GM19240 (cell line): ENCODE measurements at regions not wholly inside any gene's neighbourhood (a gene's known extent, or its start where the extent isn't known, plus 50 kb on each side); places are given as distances from the start of the nearest gene placed in this dataset.

ENCODE experiments used
- DNase-seq: peaks from one replicate; pipeline ENCODE4 v3.0.0; 2011; ENCODE audit warnings: low spot score; ENCODE audit not compliant: insufficient read length

GRCh38 chr15:66615846-66616245 is 50.0 kb upstream of the LCTL start:
- DNase-seq, result no peak

DNA sequence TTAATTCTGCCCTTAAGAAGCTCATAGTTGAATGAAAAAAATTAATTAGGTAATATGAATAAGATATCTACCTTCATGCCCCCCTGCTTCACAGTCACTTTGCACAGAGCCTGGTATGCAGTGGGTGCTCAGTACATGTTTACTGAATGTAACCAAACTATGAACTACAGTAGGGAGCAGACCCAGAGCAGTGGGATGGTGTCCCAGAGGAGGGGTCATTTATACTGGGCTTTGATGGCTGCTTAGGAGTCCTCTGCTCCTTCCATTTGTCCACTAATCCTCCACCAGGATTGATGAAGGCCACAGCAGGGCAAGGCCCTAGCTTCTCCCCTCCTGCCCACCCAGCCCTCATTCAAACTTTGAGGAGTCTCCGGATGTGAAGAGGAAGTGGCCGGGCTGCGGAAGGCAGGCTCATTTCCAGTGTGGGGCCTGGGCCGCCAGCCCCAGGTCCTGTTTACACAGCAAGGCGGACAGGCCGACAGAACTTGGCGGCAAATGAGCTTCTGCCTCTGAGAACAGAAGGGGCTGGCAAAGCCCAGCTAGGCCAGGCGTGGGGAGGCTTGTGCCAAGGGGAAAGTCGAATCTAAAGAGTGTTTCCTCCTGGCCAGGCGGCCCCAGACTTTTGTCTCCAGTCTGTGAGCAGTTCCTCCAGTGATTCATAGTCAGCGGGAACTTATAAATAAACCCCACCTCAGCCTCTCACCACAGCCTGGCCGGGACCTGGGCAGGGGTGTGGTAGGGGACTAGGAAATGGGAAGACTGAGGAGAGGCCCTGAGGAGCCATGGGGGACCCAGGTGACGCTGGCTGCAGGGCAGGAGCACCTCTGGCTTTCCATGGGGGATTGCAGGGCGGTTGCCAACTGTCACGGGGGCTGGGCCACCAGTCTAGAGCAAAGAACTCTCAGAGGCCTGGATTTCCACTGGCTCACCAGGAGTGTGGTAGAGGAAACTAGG is 51.6 kb upstream of the LCTL start:
- no peak for DNase-seq

DNA sequence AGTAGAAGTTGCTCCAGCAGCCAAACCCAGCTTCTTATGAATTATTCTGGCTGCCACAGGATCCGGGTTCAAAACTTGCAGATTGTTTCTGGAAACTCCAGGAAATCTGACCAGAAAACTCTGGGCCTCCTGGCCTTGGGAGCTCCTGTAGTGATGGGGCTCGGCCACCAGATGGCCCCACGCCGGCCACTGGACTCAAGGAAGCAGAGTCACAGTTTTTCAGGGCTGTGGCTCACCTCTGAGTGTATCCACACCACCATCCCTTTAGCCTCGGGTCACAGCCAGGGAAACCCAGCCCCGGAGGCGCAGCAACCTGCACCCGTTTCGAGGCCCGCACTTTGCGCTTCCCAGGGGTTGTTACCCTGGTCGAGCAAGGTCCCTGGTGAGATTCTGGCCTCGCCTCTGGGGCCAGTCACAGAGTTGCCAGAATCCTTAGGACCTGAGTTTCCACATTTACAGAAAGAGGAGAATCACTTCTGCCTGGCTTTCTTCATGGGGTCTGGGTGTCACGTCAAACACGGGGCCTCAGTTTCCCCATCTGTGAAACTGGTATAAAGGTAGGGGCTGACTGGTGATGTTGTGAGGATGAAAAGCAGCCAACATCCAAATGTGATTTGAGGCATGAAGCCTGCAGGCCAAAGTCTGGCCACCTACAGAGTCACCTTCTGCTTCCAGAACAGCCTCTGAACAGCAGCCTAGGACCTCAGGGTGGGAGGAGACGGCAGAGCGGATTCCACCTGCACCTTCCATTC is 53.5 kb upstream of the LCTL start:
- peak; percentile 64 for DNase-seq

DNA sequence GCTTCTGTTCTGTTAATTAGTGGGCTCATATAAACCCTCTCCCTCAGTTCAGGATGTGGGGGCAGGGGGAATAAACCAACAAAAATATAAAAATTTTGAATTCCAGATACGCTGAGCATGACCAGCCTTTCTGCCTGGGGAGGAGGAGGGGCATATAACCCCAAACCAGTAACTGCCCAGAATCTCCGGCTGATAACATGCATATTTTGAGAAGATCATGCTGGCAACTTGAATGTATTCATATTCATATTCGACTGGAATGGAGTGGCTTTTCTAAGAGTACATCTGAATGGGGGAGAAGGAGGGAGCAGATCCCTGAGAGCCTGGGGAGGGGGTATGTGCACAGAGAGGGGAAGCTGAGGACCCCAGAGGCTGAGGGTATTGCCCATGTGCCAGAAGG is 54.5 kb upstream of the LCTL start:
- DNase-seq, result no peak

GRCh38 chr15:66620744-66621344 is 55.0 kb upstream of the LCTL start:
- DNase-seq, result no peak

GRCh38 chr15:66621491-66622467 is 56.0 kb upstream of the LCTL start:
- DNase-seq, result no peak

DNA sequence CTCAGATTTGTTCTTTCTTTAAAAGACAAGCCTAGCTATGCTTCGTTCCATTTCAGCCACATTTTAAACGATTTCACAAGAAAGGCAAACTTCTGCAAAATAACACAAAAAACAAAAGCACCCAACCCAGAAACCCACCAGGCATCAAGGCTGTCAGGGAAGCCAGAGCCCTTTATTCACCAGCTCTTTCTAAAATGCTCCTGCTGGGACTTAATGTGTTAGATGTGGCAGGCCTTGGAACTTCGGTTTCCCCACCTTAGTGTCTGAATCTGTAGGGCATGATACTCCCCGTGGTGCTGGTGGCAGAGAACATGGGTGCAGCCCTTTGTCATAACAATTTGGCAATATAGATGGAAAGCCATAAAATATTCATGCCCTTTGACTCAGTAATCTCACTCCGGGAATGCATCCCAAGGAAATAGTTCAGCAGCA is 56.8 kb upstream of the LCTL start:
- no peak for DNase-seq

GRCh38 chr15:66623801-66624453 is 58.1 kb upstream of the LCTL start:
- no peak for DNase-seq

- no peak for DNase-seq
Observed at GRCh38 chr15:66625531-66625930, 59.7 kb upstream of the LCTL start.

DNA sequence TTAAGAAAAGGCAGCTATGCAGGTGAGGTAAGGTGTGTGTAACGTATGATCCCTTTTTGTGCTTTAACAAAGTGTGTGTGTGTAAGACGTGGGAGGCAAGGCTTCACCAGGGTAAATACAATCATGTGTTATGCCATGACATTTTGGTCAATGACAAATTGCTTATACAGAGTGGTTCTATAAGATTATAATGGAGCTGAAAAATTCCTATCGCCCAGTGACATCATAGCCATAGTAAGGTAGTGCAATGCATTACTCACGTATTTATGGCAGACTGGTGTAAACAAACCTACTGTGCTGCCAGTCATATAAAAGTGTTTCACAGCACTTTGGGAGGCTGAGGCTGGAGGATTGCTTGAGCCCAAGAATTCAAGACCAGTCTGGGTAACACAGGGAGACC is 60.2 kb upstream of the LCTL start:
- DNase-seq, result no peak

DNA sequence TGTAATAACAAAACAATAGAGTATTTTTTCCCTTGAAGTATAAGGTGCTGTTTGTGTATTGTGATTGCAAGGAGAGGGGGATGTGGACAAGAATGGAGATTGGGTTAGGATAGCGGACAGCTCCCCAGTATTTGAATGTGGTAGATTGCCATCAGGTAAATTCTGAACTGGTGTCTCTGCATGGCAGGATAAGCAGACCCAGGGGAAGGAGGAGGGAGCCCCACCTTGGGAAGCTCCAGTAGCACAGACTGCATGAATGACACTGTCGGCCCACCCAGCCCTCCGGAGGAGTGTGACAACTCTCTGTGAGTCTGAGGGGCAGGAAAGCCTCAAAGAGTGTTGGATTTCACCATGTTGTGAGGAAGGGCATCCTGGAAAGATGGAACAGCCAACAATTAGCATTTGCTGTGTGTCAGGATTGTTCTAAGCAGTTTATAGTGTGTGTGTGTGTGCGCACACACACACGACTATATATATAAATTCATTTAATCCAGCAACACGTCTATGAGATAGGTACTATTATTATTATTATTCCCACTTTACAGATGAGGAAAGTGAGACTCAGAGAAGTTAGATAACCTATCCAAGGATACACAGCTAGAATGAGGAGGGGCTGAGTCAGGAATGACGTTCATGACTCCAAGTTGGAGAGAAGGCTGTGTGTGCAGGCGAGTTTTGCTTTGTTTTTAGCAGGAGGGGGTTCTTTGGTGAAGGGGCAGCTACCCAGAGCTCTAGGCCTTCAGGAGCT is 63.4 kb upstream of the LCTL start:
- no peak for DNase-seq

DNA sequence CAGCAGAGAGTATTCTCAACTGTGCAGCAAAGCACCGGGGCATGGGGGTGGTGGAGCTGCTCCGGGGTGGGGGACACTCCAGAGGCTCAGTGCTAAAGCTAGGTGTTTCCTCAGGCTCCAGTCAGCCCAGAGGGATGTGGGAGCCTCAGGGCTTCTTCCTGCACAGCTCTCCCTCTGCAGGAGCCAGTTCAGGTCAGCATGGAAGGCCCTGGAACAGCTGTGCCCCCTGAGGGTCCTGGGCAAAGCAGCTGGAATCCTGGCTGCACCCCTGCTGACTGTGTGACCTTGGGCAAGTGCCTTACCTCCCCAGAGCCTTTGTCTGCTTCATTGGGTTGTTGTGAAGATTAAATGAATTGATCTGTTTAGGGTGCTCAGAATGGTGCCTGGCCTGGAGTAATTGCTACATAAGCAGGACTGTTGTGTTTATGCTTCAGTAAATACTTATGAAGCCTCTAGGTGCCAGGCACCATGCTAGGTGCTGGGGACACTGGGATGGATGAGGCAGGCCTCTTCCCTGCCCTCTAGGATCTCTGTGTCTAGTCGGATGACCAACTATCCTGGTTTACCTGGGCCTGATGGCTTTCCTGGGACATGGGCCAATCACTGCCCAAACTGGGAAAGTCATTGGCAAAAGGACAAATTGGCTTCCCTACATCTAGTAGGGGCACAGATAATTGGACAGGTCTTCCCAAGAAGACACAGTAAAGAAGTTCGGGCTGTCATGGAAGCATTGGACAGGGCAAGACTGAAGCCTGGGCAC is 64.2 kb upstream of the LCTL start:
- no peak for DNase-seq

GRCh38 chr15:66630801-66631351 is 65.1 kb upstream of the LCTL start:
- DNase-seq, result no peak

GRCh38 chr15:66631616-66632263 is 65.9 kb upstream of the LCTL start:
- DNase-seq, result no peak

GRCh38 chr15:66633041-66633937 is 67.5 kb upstream of the LCTL start:
- DNase-seq, result no peak

GRCh38 chr15:66633938-66634250 is 68.1 kb upstream of the LCTL start:
- DNase-seq, result no peak

DNA sequence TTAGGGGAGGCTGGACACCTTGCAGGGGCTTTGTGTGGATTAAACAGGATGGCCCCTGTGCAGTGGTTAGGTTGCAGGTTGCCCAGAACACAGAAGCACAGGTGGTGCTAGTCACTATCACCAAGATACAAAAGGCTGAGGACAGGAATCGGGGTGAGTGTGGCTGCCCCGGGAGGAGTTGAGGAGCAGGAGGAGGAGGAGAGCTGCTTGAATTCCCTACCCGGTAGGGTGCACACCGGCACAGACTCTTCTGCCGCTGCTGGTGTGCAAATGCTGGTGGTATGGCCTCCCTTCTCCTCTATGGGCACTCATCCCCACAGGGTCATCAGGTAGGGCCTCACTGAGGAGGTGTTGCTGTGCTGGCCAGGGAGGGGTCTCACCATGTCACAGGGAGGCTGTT is 67.5 kb upstream of the SMAD6 start:
- DNase-seq, result no peak
